ENCODE measurements at regions not wholly inside any gene's neighbourhood (a gene's known extent, or its start where the extent isn't known, plus 50 kb on each side); places are given as distances from the start of the nearest gene placed in this dataset.

- no peaks in the 10 kb centered on the region for H3K9me3 ChIP-seq (ENCODE audit: low read length)
- H2AFZ ChIP-seq (ENCODE audit: low read length): no peak overlapping the region
- H3K4me3 ChIP-seq (ENCODE audit: low read depth, low read length, poor library complexity, severe bottlenecking): no peak overlapping the region
- H3K9ac ChIP-seq (ENCODE audit: low read length): no peak overlapping the region
- H3K4me1 ChIP-seq (ENCODE audit: insufficient read depth, low read length, severe bottlenecking): no peaks in the 10 kb centered on the region
- no peak overlapping the region for H3K27ac ChIP-seq (ENCODE audit: low read depth, low read length, poor library complexity, severe bottlenecking)
- no peak overlapping the region for H3K4me2 ChIP-seq (ENCODE audit: low read length)
- H3K36me3 ChIP-seq (ENCODE audit: insufficient read depth, low read length): no peaks in the 10 kb centered on the region
- H3K79me2 ChIP-seq (ENCODE audit: insufficient read depth, low read length): no peaks in the 10 kb centered on the region
- no peaks in the 10 kb centered on the region for H3F3A ChIP-seq (ENCODE audit: insufficient read depth, low read length)
- TF ChIP-seq EZH2 (IDR thresholded peaks at IDR 0.05; ENCODE audit: borderline replicate concordance, low read length) (no peak), CTCF (IDR thresholded peaks at IDR 0.05; ENCODE audit: low read length) (no peak)
- no peaks in the 10 kb centered on the region for H3K9me2 ChIP-seq (ENCODE audit: low read depth, low read length)
- no peaks in the 10 kb centered on the region for H4K20me1 ChIP-seq (ENCODE audit: insufficient read depth, low read length)
- no peaks in the 10 kb centered on the region for H3K27me3 ChIP-seq (ENCODE audit: insufficient read depth, low read length)
These were observed 152.1 kb upstream of the MKI67 start for GRCh38 chr10:128278362-128278761.

- no peak overlapping the region for H3K4me2 ChIP-seq (ENCODE audit: low read length)
- no peaks in the 10 kb centered on the region for H3K9me3 ChIP-seq (ENCODE audit: low read length)
- H3F3A ChIP-seq (ENCODE audit: insufficient read depth, low read length): no peaks in the 10 kb centered on the region
- no peak overlapping the region for H3K9ac ChIP-seq (ENCODE audit: low read length)
- no peaks in the 10 kb centered on the region for H3K36me3 ChIP-seq (ENCODE audit: insufficient read depth, low read length)
- TF ChIP-seq CTCF (IDR thresholded peaks at IDR 0.05; ENCODE audit: low read length) (no peak), EZH2 (IDR thresholded peaks at IDR 0.05; ENCODE audit: borderline replicate concordance, low read length) (no peak)
- no peak overlapping the region for H2AFZ ChIP-seq (ENCODE audit: low read length)
- H3K27me3 ChIP-seq (ENCODE audit: insufficient read depth, low read length): no peaks in the 10 kb centered on the region
- H4K20me1 ChIP-seq (ENCODE audit: insufficient read depth, low read length): no peaks in the 10 kb centered on the region
- no peak overlapping the region for H3K27ac ChIP-seq (ENCODE audit: low read depth, low read length, poor library complexity, severe bottlenecking)
- no peaks in the 10 kb centered on the region for H3K79me2 ChIP-seq (ENCODE audit: insufficient read depth, low read length)
- H3K4me3 ChIP-seq (ENCODE audit: low read depth, low read length, poor library complexity, severe bottlenecking): no peak overlapping the region
- no peaks in the 10 kb centered on the region for H3K9me2 ChIP-seq (ENCODE audit: low read depth, low read length)
- H3K4me1 ChIP-seq (ENCODE audit: insufficient read depth, low read length, severe bottlenecking): no peaks in the 10 kb centered on the region
These were observed 154.0 kb upstream of the MKI67 start for GRCh38 chr10:128280271-128280670.

- Histone ChIP-seq H3K4me1 (ENCODE audit: insufficient read depth, low read length, severe bottlenecking) (no peaks in the 10 kb centered on the region), H3F3A (ENCODE audit: insufficient read depth, low read length) (no peaks in the 10 kb centered on the region), H3K27ac (ENCODE audit: low read depth, low read length, poor library complexity, severe bottlenecking) (no peak overlapping the region), H3K79me2 (ENCODE audit: insufficient read depth, low read length) (no peaks in the 10 kb centered on the region), H3K9me2 (ENCODE audit: low read depth, low read length) (no peaks in the 10 kb centered on the region), H3K27me3 (ENCODE audit: insufficient read depth, low read length) (no peaks in the 10 kb centered on the region), H3K4me2 (ENCODE audit: low read length) (no peak overlapping the region), H3K9me3 (ENCODE audit: low read length) (no peaks in the 10 kb centered on the region), H4K20me1 (ENCODE audit: insufficient read depth, low read length) (no peaks in the 10 kb centered on the region), H3K4me3 (ENCODE audit: low read depth, low read length, poor library complexity, severe bottlenecking) (no peak overlapping the region), H3K9ac (ENCODE audit: low read length) (no peak overlapping the region), H3K36me3 (ENCODE audit: insufficient read depth, low read length) (no peaks in the 10 kb centered on the region), H2AFZ (ENCODE audit: low read length) (no peak overlapping the region)
- no peak for TF ChIP-seq CTCF (IDR thresholded peaks at IDR 0.05; ENCODE audit: low read length)
- no peak for TF ChIP-seq EZH2 (IDR thresholded peaks at IDR 0.05; ENCODE audit: borderline replicate concordance, low read length)
These were observed 155.1 kb upstream of the MKI67 start for GRCh38 chr10:128281343-128281742.
